ENCODE measurements at regions not wholly inside any gene's neighbourhood (a gene's known extent, or its start where the extent isn't known, plus 50 kb on each side); places are given as distances from the start of the nearest gene placed in this dataset.

GRCh38 chr4:79620617-79621016, 212.6 kb upstream of the GK2 start:
- Histone ChIP-seq H3K27me3 (ENCODE audit: insufficient read depth) (no peaks in the 10 kb centered on the region), H3K9me2 (no peaks in the 10 kb centered on the region), H4K20me1 (ENCODE audit: insufficient read depth) (no peaks in the 10 kb centered on the region), H3K9ac (no peak overlapping the region), H3K4me1 (ENCODE audit: control insufficient read depth in 1 of 2, insufficient read depth in 2 of 2, low read depth in 1 of 2, low read length in 1 of 2) (peaks cover 0 to 3% of the 10 kb centered on the region in 2 experiments; a peak in 2 of 4 replicates), H3K79me2 (ENCODE audit: insufficient read depth) (no peaks in the 10 kb centered on the region), H3F3A (replicated peaks; ENCODE audit: insufficient read depth) (no peaks in the 10 kb centered on the region), H3K27ac (ENCODE audit: low read depth in 2 of 2, low read length in 1 of 2) (no peak overlapping the region), H2AFZ (ENCODE audit: low read depth) (no peak overlapping the region), H3K4me2 (no peak overlapping the region), H3K9me3 (no peaks in the 10 kb centered on the region), H3K36me3 (replicated peaks in 1 of 2; ENCODE audit: control insufficient read depth in 1 of 2, insufficient read depth in 2 of 2, low read length in 1 of 2) (no peaks in the 10 kb centered on the region), H3K4me3 (ENCODE audit: low read depth in 2 of 2, low read length in 1 of 2) (no peak overlapping the region)
- TF ChIP-seq FOXJ3 (CRISPR knock-in tag; IDR thresholded peaks at IDR 0.05) = no peak
- TF ChIP-seq SIN3A (IDR thresholded peaks at IDR 0.05; ENCODE audit: borderline replicate concordance, low read depth, low read length) = no peak
- no peak for TF ChIP-seq MEF2A (IDR thresholded peaks at IDR 0.05; ENCODE audit: borderline replicate concordance, low read depth)
- TF ChIP-seq YY1 (IDR thresholded peaks at IDR 0.05; ENCODE audit: low read depth) = no peak
- TF ChIP-seq TEAD4 (IDR thresholded peaks at IDR 0.05; ENCODE audit: borderline replicate concordance, insufficient read depth) = no peak
- TF ChIP-seq USF2 (IDR thresholded peaks at IDR 0.05; ENCODE audit: borderline replicate concordance, low read depth, low read length) = no peak
- TF ChIP-seq REST (IDR thresholded peaks at IDR 0.05; ENCODE audit: low read depth, low read length) = no peak
- TF ChIP-seq RCOR1 (IDR thresholded peaks at IDR 0.05; ENCODE audit: low read length) = no peak
- TF ChIP-seq ZBTB33 (IDR thresholded peaks at IDR 0.05; ENCODE audit: borderline replicate concordance, low read depth) = no peak
- TF ChIP-seq JUND (IDR thresholded peaks at IDR 0.05) = no peak
- TF ChIP-seq RAD21 (IDR thresholded peaks at IDR 0.05; ENCODE audit: low read length) = no peak
- TF ChIP-seq POLR2AphosphoS5 (IDR thresholded peaks at IDR 0.05; ENCODE audit: low read depth, low read length) = no peak
- CTCF ChIA-PET = interaction anchor here (0.6 kb wide), 1 partner anchor 648 kb away, joined by 3 read pairs; no protein-coding TSS in a partner anchor
- no peak for DNase-seq
- POLR2A ChIA-PET = no interaction called here

Measured in SK-N-SH (cell line).